ENCODE measurements at regions not wholly inside any gene's neighbourhood (a gene's known extent, or its start where the extent isn't known, plus 50 kb on each side); places are given as distances from the start of the nearest gene placed in this dataset.

- TF ChIP-seq, protein P1, sequence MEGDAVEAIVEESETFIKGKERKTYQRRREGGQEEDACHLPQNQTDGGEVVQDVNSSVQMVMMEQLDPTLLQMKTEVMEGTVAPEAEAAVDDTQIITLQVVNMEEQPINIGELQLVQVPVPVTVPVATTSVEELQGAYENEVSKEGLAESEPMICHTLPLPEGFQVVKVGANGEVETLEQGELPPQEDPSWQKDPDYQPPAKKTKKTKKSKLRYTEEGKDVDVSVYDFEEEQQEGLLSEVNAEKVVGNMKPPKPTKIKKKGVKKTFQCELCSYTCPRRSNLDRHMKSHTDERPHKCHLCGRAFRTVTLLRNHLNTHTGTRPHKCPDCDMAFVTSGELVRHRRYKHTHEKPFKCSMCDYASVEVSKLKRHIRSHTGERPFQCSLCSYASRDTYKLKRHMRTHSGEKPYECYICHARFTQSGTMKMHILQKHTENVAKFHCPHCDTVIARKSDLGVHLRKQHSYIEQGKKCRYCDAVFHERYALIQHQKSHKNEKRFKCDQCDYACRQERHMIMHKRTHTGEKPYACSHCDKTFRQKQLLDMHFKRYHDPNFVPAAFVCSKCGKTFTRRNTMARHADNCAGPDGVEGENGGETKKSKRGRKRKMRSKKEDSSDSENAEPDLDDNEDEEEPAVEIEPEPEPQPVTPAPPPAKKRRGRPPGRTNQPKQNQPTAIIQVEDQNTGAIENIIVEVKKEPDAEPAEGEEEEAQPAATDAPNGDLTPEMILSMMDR (tag by site-specific recombination; IDR thresholded peaks at IDR 0.05): peak; percentile 98
- TF ChIP-seq ZNF202 (tag by site-specific recombination; IDR thresholded peaks at IDR 0.05; ENCODE audit: borderline replicate concordance): no peak
- no peak for TF ChIP-seq ZSCAN23 (tag by site-specific recombination; IDR thresholded peaks at IDR 0.05)
- no peak for TF ChIP-seq ZSCAN30 (tag by site-specific recombination; IDR thresholded peaks at IDR 0.05)
- TF ChIP-seq ZNF302 (tag by site-specific recombination; IDR thresholded peaks at IDR 0.05; ENCODE audit: low read depth): no peak
- TF ChIP-seq ZNF174 (tag by site-specific recombination; IDR thresholded peaks at IDR 0.05): no peak
- TF ChIP-seq GLIS2 (tag by site-specific recombination; IDR thresholded peaks at IDR 0.05): peak; percentile 96
- peak; percentile 100 for TF ChIP-seq ZNF654 (tag by site-specific recombination; IDR thresholded peaks at IDR 0.05; ENCODE audit: low read depth)
- TF ChIP-seq SALL2 (tag by site-specific recombination; IDR thresholded peaks at IDR 0.05; ENCODE audit: borderline replicate concordance): no peak
- 0 out of 2 replicates have a peak, but pooled peaks have one; percentile 57 for TF ChIP-seq KLF17 (tag by site-specific recombination; IDR thresholded peaks at IDR 0.05)
- TF ChIP-seq PATZ1 (tag by site-specific recombination; IDR thresholded peaks at IDR 0.05): peak; percentile 71
- no peak for TF ChIP-seq ZNF248 (tag by site-specific recombination; IDR thresholded peaks at IDR 0.05)
- TF ChIP-seq, protein P2, sequence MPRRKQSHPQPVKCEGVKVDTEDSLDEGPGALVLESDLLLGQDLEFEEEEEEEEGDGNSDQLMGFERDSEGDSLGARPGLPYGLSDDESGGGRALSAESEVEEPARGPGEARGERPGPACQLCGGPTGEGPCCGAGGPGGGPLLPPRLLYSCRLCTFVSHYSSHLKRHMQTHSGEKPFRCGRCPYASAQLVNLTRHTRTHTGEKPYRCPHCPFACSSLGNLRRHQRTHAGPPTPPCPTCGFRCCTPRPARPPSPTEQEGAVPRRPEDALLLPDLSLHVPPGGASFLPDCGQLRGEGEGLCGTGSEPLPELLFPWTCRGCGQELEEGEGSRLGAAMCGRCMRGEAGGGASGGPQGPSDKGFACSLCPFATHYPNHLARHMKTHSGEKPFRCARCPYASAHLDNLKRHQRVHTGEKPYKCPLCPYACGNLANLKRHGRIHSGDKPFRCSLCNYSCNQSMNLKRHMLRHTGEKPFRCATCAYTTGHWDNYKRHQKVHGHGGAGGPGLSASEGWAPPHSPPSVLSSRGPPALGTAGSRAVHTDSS (tag by site-specific recombination; IDR thresholded peaks at IDR 0.05): no peak
- no peak for TF ChIP-seq ZNF624 (tag by site-specific recombination; IDR thresholded peaks at IDR 0.05)
- peak; percentile 79 for TF ChIP-seq KLF9 (tag by site-specific recombination; IDR thresholded peaks at IDR 0.05; ENCODE audit: low read depth)
- TF ChIP-seq, protein P3, sequence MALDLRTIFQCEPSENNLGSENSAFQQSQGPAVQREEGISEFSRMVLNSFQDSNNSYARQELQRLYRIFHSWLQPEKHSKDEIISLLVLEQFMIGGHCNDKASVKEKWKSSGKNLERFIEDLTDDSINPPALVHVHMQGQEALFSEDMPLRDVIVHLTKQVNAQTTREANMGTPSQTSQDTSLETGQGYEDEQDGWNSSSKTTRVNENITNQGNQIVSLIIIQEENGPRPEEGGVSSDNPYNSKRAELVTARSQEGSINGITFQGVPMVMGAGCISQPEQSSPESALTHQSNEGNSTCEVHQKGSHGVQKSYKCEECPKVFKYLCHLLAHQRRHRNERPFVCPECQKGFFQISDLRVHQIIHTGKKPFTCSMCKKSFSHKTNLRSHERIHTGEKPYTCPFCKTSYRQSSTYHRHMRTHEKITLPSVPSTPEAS (tag by site-specific recombination; IDR thresholded peaks at IDR 0.05): no peak
- TF ChIP-seq ZNF785 (tag by site-specific recombination; IDR thresholded peaks at IDR 0.05): peak; percentile 12; the same call in 1 of the 2 replicates
- peak; percentile 66 for TF ChIP-seq ZFHX2 (tag by site-specific recombination; conservative IDR thresholded peaks at IDR 0.05)
- peak; percentile 99 for TF ChIP-seq ZIC2 (tag by site-specific recombination; IDR thresholded peaks at IDR 0.05)
- peak; percentile 58 for TF ChIP-seq EGR2 (tag by site-specific recombination; IDR thresholded peaks at IDR 0.05; ENCODE audit: low read depth)
- no peak for TF ChIP-seq ZNF701 (tag by site-specific recombination; IDR thresholded peaks at IDR 0.05)
Measured at GRCh38 chr22:44625981-44626687, 75.9 kb upstream of the PRR5 start (continued).
